DMS153 treated with DMSO at 0.1 percent for 48 hours (cell line): ENCODE measurements at regions not wholly inside any gene's neighbourhood (a gene's known extent, or its start where the extent isn't known, plus 50 kb on each side); places are given as distances from the start of the nearest gene placed in this dataset.

Source experiments
- DNase-seq: peaks from one replicate; lab custom pipeline; 2025; ENCODE audit not compliant: unreplicated experiment; lab: John Stamatoyannopoulos, UW

DNA sequence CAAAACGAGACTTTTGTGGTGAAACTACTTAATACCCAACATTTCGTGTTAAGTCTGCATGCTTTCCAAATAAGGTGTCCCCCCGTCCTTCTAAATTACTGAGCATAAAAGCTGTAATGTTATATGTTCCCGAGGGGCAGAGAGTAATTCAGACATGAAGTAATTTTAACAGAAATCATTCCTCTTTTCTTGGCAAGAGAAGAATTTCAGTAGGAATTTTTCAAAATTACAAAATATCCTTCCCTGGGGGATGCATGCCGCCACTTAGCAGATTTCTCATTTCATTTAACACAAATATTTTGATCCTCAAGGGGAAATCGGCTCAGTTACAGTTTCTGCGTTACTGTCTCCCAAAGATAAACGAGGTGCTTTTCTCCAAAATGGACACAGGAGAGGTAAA lies 213.2 kb upstream of the RHOBTB1 start:
- no peak for DNase-seq

- no peak for DNase-seq
Observed at GRCh38 chr10:61153771-61154170, 209.8 kb upstream of the RHOBTB1 start.

GRCh38 chr10:61151059-61151458 lies 207.1 kb upstream of the RHOBTB1 start:
- DNase-seq, result no peak

DNA sequence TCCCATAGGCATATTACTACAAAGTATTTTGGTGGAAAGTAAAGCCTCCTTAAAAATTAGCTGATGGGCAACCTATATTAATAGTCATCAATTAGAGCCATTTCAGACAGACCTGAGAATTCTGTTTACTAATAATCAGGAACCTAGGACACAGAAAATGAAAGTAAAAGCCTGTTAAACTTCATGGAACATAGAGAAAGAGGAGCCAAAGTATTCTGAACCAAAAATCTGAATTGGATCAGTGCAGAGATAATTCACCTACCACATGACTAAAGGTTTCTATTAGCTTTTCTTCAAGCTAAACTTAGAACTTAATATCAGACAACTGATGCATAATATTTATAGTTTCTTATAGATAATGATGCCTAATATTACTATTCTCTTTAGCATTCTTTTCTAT lies 204.5 kb upstream of the RHOBTB1 start:
- DNase-seq, result no peak

DNA sequence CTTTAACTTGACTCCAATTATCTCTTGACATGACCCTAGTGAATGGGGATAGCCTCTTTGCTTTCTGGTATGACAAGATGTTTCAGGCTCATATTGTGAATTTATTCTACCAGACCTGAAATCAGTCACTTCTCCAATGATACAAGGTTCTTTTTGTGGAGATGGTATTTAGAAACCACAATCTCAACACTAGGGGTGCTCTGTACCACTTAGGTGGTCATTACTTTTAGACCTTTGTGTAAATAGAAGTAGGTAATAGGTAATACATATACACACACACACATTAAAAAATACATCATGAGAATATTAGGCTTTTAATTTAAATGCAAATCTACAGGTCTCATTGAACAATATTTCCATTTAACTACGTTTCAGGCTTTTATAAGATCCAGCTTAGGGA lies 199.0 kb upstream of the RHOBTB1 start:
- DNase-seq, result no peak

GRCh38 chr10:61140765-61141392 lies 196.9 kb upstream of the RHOBTB1 start:
- peak; percentile 67 for DNase-seq

DNA sequence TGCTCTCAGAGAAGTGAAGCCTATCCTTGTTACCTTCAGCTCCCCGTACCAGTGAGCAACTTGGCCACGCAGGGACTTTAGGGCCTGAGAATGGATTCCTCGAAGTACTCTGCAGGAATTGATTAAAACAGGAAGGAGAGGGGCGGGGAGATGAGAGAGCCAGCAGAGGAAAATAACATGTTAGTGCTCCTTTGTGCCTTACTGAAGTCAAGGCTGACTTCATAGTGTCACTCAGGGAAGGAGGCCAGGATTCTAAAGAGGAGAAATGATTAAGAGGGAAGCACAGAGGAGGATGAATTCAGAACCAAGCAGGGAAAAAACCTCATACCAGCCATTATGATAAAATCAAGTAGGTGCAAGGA lies 195.6 kb upstream of the RHOBTB1 start:
- no peak for DNase-seq

DNA sequence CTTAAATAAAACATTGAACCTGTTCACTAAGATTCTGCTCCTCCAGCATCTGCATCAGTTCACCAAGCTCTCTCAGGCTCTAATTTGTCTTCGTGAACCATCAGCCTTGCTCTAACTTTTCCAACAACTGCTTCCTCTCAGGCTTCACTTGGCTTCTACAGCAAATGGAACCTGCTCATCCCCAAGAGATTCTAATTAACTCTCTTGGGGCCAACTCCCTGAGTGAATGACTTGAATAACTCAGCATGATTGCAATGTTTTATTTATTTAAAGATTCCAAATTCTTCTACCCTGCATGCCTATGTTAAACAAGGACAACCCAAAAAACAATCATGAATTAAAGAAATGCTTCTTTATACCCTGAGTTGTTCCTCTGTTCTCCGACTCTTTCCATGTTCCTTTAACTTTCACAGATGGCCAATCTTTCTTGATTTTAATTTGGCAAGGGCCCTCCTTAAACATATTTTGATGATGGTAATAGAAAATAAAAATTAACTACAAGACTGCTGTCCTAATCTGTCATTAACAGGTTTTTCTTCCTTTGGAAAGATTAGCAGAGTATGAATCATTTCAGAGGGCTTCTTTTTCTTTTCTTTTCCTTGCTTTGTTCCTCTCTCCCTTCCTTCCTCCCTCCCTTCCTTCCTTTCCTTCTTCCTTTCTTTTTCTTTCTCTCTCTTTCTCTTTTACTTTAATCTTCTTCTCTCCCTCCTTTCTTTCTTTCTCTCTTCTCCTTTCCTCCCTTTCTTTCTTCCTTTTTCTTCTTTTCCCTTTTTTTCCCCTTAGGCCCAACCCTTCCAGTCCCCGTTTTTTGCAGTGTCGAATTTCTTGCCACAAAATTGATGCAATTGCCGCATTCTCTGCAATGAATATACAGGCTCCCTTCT lies 195.0 kb upstream of the RHOBTB1 start:
- DNase-seq, result no peak

- DNase-seq, result no peak
Observed at GRCh38 chr10:61136139-61136538, 192.2 kb upstream of the RHOBTB1 start.

DNA sequence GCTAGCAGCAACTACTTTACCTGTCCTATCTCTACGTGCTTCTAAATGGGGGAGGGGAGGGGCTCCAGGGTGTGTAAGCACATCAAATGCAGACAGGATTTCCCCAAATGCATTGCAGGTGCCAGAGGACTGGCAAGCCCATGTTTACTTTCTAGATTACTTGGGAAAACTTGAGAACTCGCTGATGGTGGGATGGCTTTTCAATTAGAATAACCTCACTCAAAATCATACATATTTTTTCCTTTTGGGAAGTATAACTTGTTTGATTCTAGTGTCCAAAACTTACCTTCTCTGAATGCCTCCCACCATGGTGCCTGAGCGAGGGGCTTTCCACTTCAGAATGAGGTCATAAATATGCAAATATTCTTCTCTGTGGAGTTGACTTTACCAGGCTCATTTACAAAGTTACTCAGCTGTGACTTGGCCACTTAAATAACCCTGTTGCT lies 191.3 kb upstream of the RHOBTB1 start:
- DNase-seq, result no peak

- no peak for DNase-seq
Observed at GRCh38 chr10:61130366-61130765, 186.4 kb upstream of the RHOBTB1 start.

DNA sequence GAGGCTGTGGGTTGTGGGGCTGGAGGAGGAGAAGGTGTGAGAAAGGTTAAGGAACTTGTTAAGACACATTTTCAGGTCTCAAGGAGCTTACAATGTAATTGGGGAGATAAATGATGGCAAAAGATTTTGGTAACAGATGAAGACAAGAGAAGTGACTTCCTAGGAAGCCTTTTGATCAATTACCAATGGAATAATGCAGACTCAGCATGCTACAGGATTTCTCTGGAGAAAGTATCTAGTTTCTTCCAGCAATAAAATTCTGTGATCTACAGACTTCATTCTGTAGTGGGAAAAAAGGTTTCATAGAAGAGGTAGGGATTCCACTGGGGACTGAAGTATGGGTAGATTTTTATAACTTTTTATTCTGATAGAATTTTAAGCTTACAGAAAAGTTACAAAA lies 184.2 kb upstream of the RHOBTB1 start:
- DNase-seq, result no peak

- no peak for DNase-seq
Observed at GRCh38 chr10:61125560-61126170, 181.7 kb upstream of the RHOBTB1 start.

DNA sequence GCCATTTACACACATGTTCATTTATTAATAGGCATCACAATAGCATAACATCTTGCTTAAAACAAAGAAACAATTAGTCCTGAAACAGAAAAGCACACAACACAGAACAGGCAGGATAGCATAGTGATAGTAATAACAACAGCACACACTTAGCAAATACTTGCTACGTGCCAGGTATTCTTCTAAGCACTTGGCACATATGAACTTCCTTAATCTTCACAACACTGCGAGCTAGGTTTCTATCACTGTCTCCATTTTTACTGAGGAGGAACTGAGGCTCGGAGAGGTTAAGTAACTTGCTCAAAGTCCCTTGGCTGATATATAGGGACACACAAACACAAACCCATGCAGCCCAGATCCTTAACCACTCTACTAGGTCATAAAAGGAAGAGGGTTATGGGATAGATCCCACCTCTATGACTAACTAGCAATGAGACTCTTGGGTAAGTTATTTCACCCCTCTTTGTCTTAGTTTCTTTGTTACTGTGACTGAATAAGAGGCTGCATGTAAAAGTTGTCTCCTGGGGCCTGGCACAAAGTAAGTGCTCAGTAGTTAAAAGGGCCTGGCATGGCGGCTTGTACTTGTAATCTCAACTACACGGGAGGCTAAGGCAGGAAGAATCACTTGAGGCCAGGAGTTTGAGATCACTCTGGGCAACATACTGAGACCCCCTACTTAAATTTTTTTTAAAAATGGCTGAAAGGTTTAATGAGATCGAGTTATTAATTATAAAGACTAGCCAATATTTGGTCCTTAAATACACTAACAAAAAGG lies 181.0 kb upstream of the RHOBTB1 start:
- no peak for DNase-seq

- no peak for DNase-seq
Observed at GRCh38 chr10:61120805-61121204, 176.8 kb upstream of the RHOBTB1 start.

- no peak for DNase-seq
Observed at GRCh38 chr10:61119573-61119972, 175.6 kb upstream of the RHOBTB1 start.

- DNase-seq, result no peak
Observed at GRCh38 chr10:61115897-61116296, 171.9 kb upstream of the RHOBTB1 start.

DNA sequence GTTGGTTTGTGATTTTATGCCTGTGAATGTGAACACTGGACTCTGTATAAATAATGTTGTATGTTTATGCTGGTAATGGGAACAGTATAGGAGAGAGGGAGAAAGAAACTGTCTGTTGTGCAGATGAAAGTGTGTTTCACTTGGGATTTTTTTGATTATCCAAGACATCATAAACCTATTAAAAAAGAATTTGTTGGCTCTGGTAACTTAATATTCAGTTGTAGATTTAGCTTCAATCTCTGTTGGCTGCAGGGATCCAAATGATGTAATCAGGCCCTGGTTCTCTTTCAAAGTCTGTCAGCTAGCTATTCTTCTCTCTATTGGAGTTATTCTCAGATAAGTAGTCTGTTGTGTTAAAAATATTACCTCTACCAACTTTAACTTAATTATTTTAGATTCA lies 168.8 kb upstream of the RHOBTB1 start:
- no peak for DNase-seq

- no peak for DNase-seq
Observed at GRCh38 chr10:61110936-61111335, 167.0 kb upstream of the RHOBTB1 start.

DNA sequence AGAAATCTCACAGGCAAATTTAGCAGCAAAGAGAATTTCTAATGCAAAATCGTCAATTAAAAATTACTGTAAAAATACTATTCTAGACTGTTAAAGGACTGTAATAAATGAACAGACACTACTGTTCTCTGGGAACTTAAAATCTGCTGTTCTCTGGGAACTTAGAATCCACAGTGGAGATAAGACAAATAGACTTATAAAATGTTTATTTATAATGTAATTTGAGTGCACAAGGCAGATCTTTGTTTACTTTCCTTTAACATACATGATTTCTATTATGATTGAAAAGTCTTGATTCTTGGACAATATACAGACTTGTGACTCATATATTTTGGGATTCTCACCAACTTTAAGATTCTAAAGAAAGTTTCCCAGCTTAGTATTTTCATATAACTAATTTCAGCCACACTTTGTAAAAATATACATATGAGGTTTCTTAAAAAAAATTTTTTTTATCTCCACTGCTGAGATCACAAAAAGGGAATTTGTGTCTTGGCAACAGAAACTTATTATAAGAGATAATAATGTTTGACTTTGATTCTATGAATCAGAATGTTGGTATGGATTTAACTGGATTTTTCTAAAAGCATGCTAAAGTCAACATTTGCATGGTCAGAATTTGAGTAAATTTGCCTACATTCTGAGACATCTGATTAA lies 166.3 kb upstream of the RHOBTB1 start:
- DNase-seq, result no peak

DNA sequence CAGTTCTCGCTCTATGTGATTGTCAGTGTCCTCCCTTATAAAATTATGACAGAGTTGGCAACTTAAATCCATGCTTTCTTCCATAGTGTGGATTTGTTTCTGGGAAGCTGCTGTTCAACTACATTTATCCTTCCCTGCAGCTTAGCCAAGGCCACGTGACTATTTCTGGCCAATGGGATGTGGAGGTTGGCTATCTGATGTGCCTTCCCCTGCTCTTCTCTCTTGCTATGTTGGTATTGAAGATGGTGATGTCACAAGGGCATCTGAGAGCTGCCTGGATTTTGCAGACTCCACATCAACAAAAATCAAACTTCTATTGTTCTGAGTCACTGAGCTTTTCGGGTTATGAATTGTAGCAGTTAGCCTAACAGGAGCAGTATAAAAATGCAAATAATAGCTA lies 164.9 kb upstream of the RHOBTB1 start:
- no peak for DNase-seq
